Aorta (tissue), 5 donors: ENCODE measurements at regions not wholly inside any gene's neighbourhood (a gene's known extent, or its start where the extent isn't known, plus 50 kb on each side); places are given as distances from the start of the nearest gene placed in this dataset.

Experiments used
- ATAC-seq: fragments of 200-7000 bp; cut with Tn5 transposase; one replicate; pipeline ENCODE4 v1.9.1; 2022; ENCODE audit warnings: moderate library complexity; ENCODE audit not compliant: low FRiP score
- DNase-seq, 2 donors: peaks; one replicate each; pipeline ENCODE4 v3.0.0-alpha.2; 2020
- H3K27ac ChIP-seq, 2 donors: one replicate each; pipeline ENCODE4 v1.5.1; 2013; ENCODE audit warnings: low read length in 2 of 2, mild to moderate bottlenecking in 2 of 2, moderate library complexity in 2 of 2, control low read depth in 1 of 2, inconsistent platforms in 1 of 2, low read depth in 1 of 2
- H3K27me3 ChIP-seq, 2 donors: one replicate each; pipeline ENCODE4 v1.6.1; 2013; ENCODE audit warnings: control low read depth in 1 of 2, low read length in 1 of 2, mild to moderate bottlenecking in 1 of 2, moderate library complexity in 1 of 2; ENCODE audit not compliant: insufficient read depth in 2 of 2, control insufficient read depth in 1 of 2
- H3K36me3 ChIP-seq, 2 donors: one replicate each; pipeline ENCODE4 v1.6.1; 2013; ENCODE audit warnings: control low read depth in 1 of 2, low read length in 1 of 2, mild to moderate bottlenecking in 1 of 2; ENCODE audit not compliant: insufficient read depth in 2 of 2, control insufficient read depth in 1 of 2
- H3K4me1 ChIP-seq, 2 donors: one replicate each; pipeline ENCODE4 v1.6.1; 2013; ENCODE audit warnings: low read length in 2 of 2, control low read depth in 1 of 2, mild to moderate bottlenecking in 1 of 2, moderate library complexity in 1 of 2; ENCODE audit not compliant: insufficient read depth in 2 of 2, control insufficient read depth in 1 of 2
- H3K4me3 ChIP-seq, 2 donors: one replicate each; pipeline ENCODE4 v1.5.1; 2013; ENCODE audit warnings: low read length in 2 of 2, control low read depth in 1 of 2, mild to moderate bottlenecking in 1 of 2
- H3K9me3 ChIP-seq: one replicate; pipeline ENCODE4 v1.6.1; 2013; ENCODE audit warnings: mild to moderate bottlenecking, low read length; ENCODE audit not compliant: control insufficient read depth
- WGBS, 2 donors: extraction: QIAGEN DNeasy Blood & Tissue Kit; methylation state at CpG; one replicate each; pipeline ENCODE4 v1.1.7; 2013; 5-methylcytosine and 5-hydroxymethylcytosine counted together
- intact Hi-C, 2 donors: fragments of 100-400 bp; cut with DNase I; formaldehyde crosslinking; loops; one replicate each; pipeline versions ENCODE4 v1.14.2 to v1.15.0; 2022
- donor health status: healthy with polysubstance abuse.
- donor health status: Bipolar disorder and iron deficiency.
- donor health status: DM: no; HTN: no; CAD: no.
- donor health status: DM: no; HTN: no; CAD: no.
- donor health status: DM: yes; HTN: yes; CAD: no.

DNA sequence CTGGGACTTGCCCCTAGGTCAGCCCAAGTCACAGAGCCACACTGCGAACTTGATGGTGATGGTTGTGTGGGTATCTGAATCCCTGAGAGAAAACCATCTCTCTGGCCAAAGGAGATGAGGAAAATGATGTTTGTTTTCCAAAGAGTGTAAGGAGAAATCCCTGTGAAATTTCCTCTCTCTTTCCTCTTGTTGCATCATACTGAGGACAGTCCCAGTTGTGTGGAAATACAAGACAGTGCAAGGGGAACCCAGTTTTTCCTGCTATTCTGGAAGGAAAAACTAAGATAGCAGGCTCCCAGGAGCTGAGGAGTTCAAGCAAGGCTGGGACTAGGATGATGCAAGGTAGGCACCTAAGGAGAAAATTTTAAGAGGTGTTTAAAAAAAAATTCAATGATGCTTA is 86.8 kb upstream of the TOM1L1 start:
- Histone ChIP-seq H3K36me3 (no peaks in the 10 kb centered on the region), H3K27ac (no peak overlapping the region), H3K4me1 (no peaks in the 10 kb centered on the region), H3K9me3 (no peaks in the 10 kb centered on the region), H3K4me3 (no peak overlapping the region), H3K27me3 (no peaks in the 10 kb centered on the region)
- DNase-seq (no peak), ATAC-seq (no peak)
- 83 to 89% methylated on average over 1 of the region's 1 CpG for WGBS, 2 donors
- intact Hi-C loops, result no loop called here

DNA sequence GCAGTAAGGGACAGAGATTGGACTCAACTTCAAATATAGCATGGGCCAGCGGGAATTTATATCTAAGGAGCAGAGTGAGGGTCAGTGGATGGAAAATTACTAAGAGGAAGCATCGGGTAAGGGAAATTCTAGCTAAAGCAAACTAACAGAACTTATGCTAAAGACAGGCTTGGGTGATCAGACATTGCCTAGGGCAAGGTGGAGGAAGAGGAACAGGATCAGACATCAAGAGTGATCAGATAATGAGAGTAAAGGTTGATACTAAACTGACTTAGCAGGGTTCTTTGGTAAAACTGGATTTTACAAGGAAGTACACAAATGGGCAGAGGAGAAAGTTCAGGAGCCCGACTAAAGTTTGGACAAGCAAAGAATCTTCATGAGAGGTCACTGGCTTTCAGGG is 86.3 kb upstream of the TOM1L1 start:
- Histone ChIP-seq H3K27me3 (no peaks in the 10 kb centered on the region), H3K4me3 (no peak overlapping the region), H3K27ac (no peak overlapping the region), H3K4me1 (no peaks in the 10 kb centered on the region), H3K36me3 (no peaks in the 10 kb centered on the region), H3K9me3 (no peaks in the 10 kb centered on the region)
- WGBS, 2 donors, result 72 to 80% methylated on average over 3 of the region's 3 CpGs
- ATAC-seq (no peak), DNase-seq (no peak)
- intact Hi-C loops, result no loop called here

DNA sequence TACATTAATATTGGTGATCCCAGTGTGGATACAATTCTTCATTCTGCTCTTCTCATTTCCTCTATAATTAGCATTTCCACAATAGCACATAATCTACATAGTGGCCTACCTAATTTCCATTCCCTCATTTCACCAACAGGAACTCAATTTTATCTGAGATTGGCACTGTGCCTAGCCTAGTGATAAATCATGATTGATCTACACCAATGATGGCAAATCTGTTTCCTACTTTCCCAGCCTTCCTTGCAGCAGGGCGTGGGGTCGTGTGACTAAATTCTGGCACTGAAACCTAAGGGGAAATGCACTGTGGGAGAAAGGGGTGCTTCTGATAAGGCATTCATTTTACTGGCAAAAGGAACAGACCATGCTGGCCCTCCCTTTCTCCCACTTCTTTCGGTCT is 66.6 kb upstream of the TOM1L1 start:
- no peak overlapping the region for H3K4me3 ChIP-seq
- H3K4me1 ChIP-seq, result no peaks in the 10 kb centered on the region
- no peak for DNase-seq
- WGBS, 2 donors, result 53 to 69% methylated on average over 3 of the region's 3 CpGs
- H3K36me3 ChIP-seq, result no peaks in the 10 kb centered on the region
- ATAC-seq, result no peak
- H3K9me3 ChIP-seq, result peaks cover 5% of the 10 kb centered on the region
- no peak overlapping the region for H3K27ac ChIP-seq
- H3K27me3 ChIP-seq, result no peaks in the 10 kb centered on the region
- intact Hi-C loops, result no loop called here

DNA sequence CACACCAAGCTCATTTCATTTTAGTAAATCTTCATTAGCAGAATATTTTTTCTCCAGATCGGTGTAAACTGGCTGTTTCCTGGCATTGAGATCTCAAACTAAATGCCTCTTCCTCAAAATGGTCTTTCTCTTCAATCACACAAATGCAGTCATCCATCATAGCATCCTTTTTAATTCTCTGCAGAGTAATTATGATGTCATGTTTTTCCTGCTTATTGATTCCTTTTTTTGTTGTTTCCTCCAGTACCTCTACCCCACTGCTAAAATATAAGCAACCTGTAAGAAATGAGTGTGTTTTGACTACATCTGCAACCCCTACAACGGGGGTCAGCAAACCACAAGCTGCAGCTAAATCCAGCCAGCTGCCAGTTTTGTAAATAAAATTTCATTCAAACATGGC is 65.6 kb upstream of the TOM1L1 start:
- intact Hi-C loops, result no loop called here
- H3K36me3 ChIP-seq, result no peaks in the 10 kb centered on the region
- 76 to 83% methylated on average over 2 of the region's 2 CpGs for WGBS, 2 donors
- no peak overlapping the region for H3K4me3 ChIP-seq
- H3K4me1 ChIP-seq, result no peaks in the 10 kb centered on the region
- peaks cover 5% of the 10 kb centered on the region for H3K9me3 ChIP-seq
- no peak overlapping the region for H3K27ac ChIP-seq
- ATAC-seq (no peak), DNase-seq (no peak)
- H3K27me3 ChIP-seq, result no peaks in the 10 kb centered on the region

DNA sequence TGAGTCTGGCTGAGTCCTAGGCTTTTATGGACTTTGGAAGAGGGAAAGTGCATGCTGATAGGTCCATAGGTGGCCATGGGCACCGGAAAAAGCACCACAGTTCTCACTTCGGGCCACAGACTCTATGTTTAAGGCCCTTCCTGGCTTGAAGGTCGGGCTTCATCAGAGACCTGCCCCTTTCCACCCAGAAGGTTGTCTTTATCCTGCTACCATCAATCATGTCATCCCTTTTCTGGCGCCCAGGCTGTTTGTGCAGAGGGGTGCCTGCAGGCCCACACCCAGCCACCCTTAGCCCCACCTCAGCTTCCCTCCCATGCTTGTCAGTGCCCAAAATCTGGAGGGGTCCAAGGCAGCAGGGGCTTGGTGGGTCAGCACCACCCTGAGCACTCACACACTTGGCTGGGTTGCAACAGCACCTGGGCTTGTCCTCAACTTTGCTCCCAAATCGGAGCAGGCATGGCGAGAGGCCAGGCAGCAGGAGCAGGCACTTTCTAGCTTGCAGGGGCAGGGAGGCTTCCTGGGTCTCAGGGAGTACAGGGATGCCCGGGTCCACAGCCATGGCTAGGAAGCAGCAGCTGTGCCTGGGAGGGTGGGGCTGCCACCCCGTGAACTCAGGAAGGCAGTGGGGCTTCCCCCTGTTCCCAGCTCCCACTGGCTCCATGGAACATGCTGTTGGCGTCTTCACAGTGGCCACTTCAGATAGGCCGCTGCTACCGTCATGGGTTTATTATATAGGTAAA is 63.8 kb upstream of the TOM1L1 start:
- Histone ChIP-seq H3K27ac (no peak overlapping the region), H3K27me3 (no peaks in the 10 kb centered on the region), H3K36me3 (no peaks in the 10 kb centered on the region), H3K4me3 (no peak overlapping the region), H3K9me3 (peaks cover 5% of the 10 kb centered on the region), H3K4me1 (no peaks in the 10 kb centered on the region)
- intact Hi-C loops, result no loop called here
- ATAC-seq (no peak), DNase-seq (no peak)
- 86 to 87% methylated on average over 11 of the region's 11 CpGs for WGBS, 2 donors

DNA sequence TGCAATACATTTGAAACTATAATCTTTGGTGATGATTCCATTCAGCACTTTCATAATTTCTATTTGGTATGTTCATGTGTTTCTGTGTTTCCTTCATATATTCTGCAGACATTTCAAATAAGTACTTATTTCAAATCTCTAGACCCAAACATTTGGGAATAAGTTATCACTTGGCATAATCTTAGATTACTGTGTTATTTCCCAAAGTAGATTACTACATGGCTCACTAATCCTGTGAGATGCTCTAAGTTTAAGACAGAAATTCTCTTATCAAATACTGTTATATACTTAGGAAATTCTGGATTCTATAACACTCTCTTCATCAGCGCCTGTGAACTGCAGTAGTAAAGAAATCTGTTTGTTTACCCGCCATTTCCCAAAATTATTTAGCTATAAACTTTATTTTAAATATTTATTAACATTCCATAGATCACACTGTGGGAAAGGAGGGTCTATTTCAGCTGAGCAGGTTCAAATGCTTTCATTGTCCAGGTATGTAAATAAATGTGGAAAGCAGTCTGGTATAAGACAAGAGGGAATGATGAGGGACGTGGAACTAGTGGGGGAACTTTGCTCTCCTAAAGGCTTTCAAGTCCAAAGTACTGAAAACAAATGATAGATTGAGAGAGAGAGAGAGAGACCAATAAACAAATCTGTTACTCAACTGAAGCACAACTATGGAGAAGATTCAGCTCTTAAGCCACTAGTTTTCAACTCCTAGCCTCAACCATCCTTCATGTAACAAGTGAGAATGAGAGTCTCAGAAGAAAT is 61.8 kb upstream of the TOM1L1 start:
- H3K27ac ChIP-seq, result no peak overlapping the region
- ATAC-seq (no peak), DNase-seq (no peak)
- WGBS, 2 donors, result 64 to 75% methylated on average over 3 of the region's 3 CpGs
- H3K4me3 ChIP-seq, result no peak overlapping the region
- H3K27me3 ChIP-seq, result no peaks in the 10 kb centered on the region
- H3K36me3 ChIP-seq, result no peaks in the 10 kb centered on the region
- no peaks in the 10 kb centered on the region for H3K4me1 ChIP-seq
- intact Hi-C loops, result no loop called here
- H3K9me3 ChIP-seq, result peaks cover 5% of the 10 kb centered on the region

DNA sequence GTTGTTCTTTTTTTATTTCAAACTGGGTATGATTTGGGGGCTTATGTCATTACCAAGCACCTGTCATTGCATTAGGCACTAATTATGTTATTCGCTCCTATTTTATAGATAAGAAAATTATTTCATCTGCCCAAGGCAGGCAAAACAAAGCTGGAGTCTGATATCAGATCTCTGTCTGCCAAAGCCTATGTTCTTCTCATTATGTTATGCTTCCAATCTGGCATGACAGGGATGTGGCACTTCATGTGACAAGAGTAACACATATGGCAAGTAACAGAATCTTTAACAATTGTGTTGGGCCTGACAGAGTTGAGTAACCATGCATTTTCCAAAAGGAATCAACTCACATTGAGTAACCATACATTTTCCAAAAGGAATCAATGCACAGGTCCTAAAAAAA is 61.2 kb upstream of the TOM1L1 start:
- Histone ChIP-seq H3K27ac (no peak overlapping the region), H3K36me3 (no peaks in the 10 kb centered on the region), H3K27me3 (no peaks in the 10 kb centered on the region), H3K4me3 (no peak overlapping the region), H3K9me3 (peaks cover 5% of the 10 kb centered on the region), H3K4me1 (no peaks in the 10 kb centered on the region)
- DNase-seq, result no peak
- intact Hi-C loops, result no loop called here
- no peak for ATAC-seq
- 79 to 80% methylated on average over 1 of the region's 1 CpG for WGBS, 2 donors

DNA sequence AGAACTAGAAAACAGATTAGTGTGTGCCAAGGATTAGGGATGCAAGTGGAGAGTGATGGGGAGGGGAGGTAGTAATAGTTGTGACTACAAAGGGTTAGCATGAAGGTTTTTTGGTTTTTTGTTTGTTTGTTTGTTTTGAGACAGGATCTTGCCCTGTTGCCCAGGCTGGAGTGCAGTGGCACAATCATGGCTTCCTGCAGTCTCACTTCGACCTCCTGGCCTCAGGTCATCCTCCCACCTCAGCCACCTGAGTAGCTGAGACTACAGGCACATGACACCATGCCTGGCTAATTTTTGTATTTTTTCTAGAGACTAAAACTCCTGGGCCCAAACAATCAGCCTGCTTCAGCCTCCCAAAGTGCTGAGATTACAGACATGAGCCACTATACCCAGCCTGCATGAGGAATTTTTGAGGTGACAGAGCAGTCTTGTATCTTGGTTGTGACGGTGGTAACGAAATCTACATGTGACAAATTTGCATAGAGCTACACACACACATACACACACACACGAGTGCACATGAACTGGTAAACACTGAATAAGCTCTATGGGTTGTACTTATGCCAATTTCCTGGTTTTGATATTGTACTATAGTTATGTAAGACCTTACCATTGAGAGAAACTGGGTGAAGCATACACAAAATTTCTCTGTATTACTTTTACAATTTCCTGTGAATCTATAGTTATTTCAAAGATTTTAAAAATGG is 59.6 kb upstream of the TOM1L1 start:
- ATAC-seq (no peak), DNase-seq (no peak)
- 69 to 74% methylated on average over 4 of the region's 4 CpGs for WGBS, 2 donors
- peaks cover 3% of the 10 kb centered on the region for H3K9me3 ChIP-seq
- H3K27me3 ChIP-seq, result no peaks in the 10 kb centered on the region
- H3K4me3 ChIP-seq, result no peak overlapping the region
- H3K27ac ChIP-seq, result no peak overlapping the region
- H3K36me3 ChIP-seq, result no peaks in the 10 kb centered on the region
- intact Hi-C loops, result no loop called here
- no peaks in the 10 kb centered on the region for H3K4me1 ChIP-seq
